Duodenal mucosa (tissue), 2 donors: ENCODE measurements at regions not wholly inside any gene's neighbourhood (a gene's known extent, or its start where the extent isn't known, plus 50 kb on each side); places are given as distances from the start of the nearest gene placed in this dataset.

Experiments used
- H3K27ac ChIP-seq: one replicate; pipeline ENCODE4 v1.7.0; 2013; ENCODE audit warnings: low read depth, low read length
- H3K27me3 ChIP-seq, 2 donors: one replicate each; pipeline ENCODE4 v1.7.0; 2013; ENCODE audit warnings: low read length in 2 of 2, control low read depth in 1 of 2; ENCODE audit not compliant: insufficient read depth in 2 of 2, control insufficient read depth in 1 of 2
- H3K36me3 ChIP-seq, 2 donors: one replicate each; pipeline ENCODE4 v1.7.0; 2013; ENCODE audit warnings: low read length in 2 of 2, control low read depth in 1 of 2; ENCODE audit not compliant: insufficient read depth in 2 of 2, control insufficient read depth in 1 of 2
- H3K4me1 ChIP-seq, 2 donors: one replicate each; pipeline ENCODE4 v1.7.0; 2013; ENCODE audit warnings: low read length in 2 of 2, control low read depth in 1 of 2; ENCODE audit not compliant: insufficient read depth in 2 of 2, control insufficient read depth in 1 of 2
- H3K4me3 ChIP-seq, 2 donors: one replicate each; pipeline ENCODE4 v1.7.0; 2013; ENCODE audit warnings: low read length in 2 of 2, low read depth in 1 of 2
- H3K9ac ChIP-seq, 2 donors: one replicate each; pipeline ENCODE4 v1.7.0; 2013; ENCODE audit warnings: low read length in 2 of 2, low read depth in 1 of 2
- H3K9me3 ChIP-seq, 2 donors: one replicate each; pipeline ENCODE4 v1.7.0; 2013; ENCODE audit warnings: low read length in 2 of 2, control low read depth in 1 of 2; ENCODE audit not compliant: control insufficient read depth in 1 of 2

DNA sequence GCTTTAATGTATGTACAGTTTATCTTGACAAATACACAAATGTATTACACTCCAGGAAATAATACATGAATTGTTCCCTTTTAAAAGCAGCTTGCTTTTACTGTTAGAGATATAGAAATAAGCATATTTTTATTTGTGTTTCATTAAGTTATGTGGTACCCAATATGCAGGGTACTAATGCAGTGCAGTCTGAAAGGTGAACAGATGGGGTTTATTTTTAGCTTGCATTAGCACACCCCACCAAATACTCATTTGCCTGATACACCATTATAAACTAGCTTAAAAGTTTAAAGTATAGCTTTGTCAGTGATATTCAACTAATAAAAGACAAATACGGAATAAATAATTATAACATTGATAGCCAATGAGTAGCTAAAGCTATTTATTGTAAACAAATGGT, 394.7 kb upstream of the ZNF804A start:
- no peaks in the 10 kb centered on the region for H3K4me1 ChIP-seq
- no peaks in the 10 kb centered on the region for H3K9me3 ChIP-seq
- no peak overlapping the region for H3K9ac ChIP-seq
- H3K4me3 ChIP-seq, result no peak overlapping the region
- no peaks in the 10 kb centered on the region for H3K36me3 ChIP-seq
- no peaks in the 10 kb centered on the region for H3K27me3 ChIP-seq
- no peak overlapping the region for H3K27ac ChIP-seq

DNA sequence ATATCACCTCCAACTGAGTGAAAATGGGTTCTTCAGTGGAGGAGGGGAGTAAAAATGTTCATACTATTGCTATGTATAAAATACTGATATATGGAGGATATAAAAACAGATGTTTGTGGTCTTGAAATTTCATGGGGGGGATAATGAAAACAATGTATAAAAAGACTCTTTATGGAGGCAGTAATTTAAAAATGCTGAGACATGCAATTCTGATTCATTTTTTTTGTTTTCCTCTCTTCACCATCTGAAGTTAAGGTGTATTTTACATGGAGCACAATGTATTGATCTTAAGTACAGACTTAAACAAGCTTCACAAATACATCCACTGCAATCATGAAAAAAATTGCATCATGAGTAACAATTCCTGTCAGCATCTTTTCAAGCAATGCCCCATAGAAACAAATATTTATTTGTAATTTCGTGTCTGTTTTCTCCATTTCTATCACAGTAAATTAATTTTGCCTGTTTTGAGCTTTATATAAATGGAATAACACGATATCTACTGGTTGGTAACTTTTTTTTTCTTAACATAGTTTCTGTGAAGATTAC, 393.2 kb upstream of the ZNF804A start:
- H3K4me3 ChIP-seq, result no peak overlapping the region
- H3K36me3 ChIP-seq, result no peaks in the 10 kb centered on the region
- H3K27me3 ChIP-seq, result no peaks in the 10 kb centered on the region
- no peaks in the 10 kb centered on the region for H3K9me3 ChIP-seq
- no peaks in the 10 kb centered on the region for H3K4me1 ChIP-seq
- no peak overlapping the region for H3K9ac ChIP-seq
- no peak overlapping the region for H3K27ac ChIP-seq

GRCh38 chr2:184206045-184206444, 392.3 kb upstream of the ZNF804A start:
- no peak overlapping the region for H3K27ac ChIP-seq
- H3K27me3 ChIP-seq, result no peaks in the 10 kb centered on the region
- no peaks in the 10 kb centered on the region for H3K9me3 ChIP-seq
- no peaks in the 10 kb centered on the region for H3K36me3 ChIP-seq
- H3K9ac ChIP-seq, result no peak overlapping the region
- H3K4me1 ChIP-seq, result no peaks in the 10 kb centered on the region
- no peak overlapping the region for H3K4me3 ChIP-seq

- no peaks in the 10 kb centered on the region for H3K9me3 ChIP-seq
- no peak overlapping the region for H3K27ac ChIP-seq
- H3K9ac ChIP-seq, result no peak overlapping the region
- no peaks in the 10 kb centered on the region for H3K4me1 ChIP-seq
- H3K4me3 ChIP-seq, result no peak overlapping the region
- no peaks in the 10 kb centered on the region for H3K36me3 ChIP-seq
- no peaks in the 10 kb centered on the region for H3K27me3 ChIP-seq
Measured at GRCh38 chr2:184210329-184210728, 388.0 kb upstream of the ZNF804A start.

GRCh38 chr2:184215745-184216144, 382.6 kb upstream of the ZNF804A start:
- Histone ChIP-seq H3K9ac (no peak overlapping the region), H3K27me3 (no peaks in the 10 kb centered on the region), H3K4me1 (no peaks in the 10 kb centered on the region), H3K9me3 (no peaks in the 10 kb centered on the region), H3K27ac (no peak overlapping the region), H3K36me3 (no peaks in the 10 kb centered on the region), H3K4me3 (no peak overlapping the region)

DNA sequence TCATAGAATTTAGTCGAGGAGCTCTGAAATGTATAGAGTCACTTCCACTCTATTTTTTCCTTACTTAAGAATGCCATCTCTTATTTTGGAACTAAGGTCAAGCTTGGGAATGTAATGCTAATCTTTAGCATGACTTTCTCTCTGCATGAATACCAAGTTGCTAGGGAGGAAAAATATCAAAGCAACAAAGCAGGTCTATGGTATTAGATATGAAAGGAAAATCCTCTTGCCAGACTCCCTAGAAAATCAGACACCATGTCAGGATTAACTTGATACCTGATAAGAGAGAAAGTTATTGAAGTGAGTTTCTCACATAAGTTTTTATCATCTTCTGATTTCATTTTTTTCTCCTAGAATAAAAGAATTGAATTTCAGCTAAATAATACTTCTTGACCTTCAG, 341.7 kb upstream of the ZNF804A start:
- H3K4me3 ChIP-seq, result no peak overlapping the region
- no peak overlapping the region for H3K27ac ChIP-seq
- H3K9ac ChIP-seq, result no peak overlapping the region

DNA sequence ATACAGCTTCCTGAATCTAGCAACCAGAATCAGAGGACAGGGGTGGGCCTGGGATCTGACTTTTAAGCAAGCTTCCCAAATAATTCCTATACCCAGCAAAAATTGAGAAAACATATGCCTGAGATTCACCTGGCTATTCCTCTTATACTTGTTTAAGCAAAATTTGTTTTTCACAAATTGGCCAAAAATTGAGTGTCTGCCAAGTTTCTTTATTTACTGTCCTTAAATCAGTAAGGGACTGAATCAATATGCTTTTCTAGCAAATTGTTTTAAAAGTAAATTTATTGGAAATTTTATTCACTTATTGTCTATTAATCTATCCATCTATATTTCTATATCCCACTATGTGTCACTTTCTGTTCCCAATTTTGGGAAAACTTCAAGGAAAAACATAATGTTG, 337.0 kb upstream of the ZNF804A start:
- H3K9ac ChIP-seq, result no peak overlapping the region
- no peaks in the 10 kb centered on the region for H3K27me3 ChIP-seq
- H3K27ac ChIP-seq, result no peak overlapping the region
- H3K36me3 ChIP-seq, result no peaks in the 10 kb centered on the region
- H3K4me3 ChIP-seq, result no peak overlapping the region
- no peaks in the 10 kb centered on the region for H3K9me3 ChIP-seq
- no peaks in the 10 kb centered on the region for H3K4me1 ChIP-seq

More for the DNA sequence above, 341.7 kb upstream of the ZNF804A start:
- Histone ChIP-seq H3K9me3 (no peaks in the 10 kb centered on the region), H3K36me3 (no peaks in the 10 kb centered on the region), H3K4me1 (no peaks in the 10 kb centered on the region), H3K27me3 (no peaks in the 10 kb centered on the region)

GRCh38 chr2:184261818-184262217, 336.5 kb upstream of the ZNF804A start:
- H3K4me1 ChIP-seq, result no peaks in the 10 kb centered on the region
- no peak overlapping the region for H3K9ac ChIP-seq
- H3K4me3 ChIP-seq, result no peak overlapping the region
- H3K27ac ChIP-seq, result no peak overlapping the region
- no peaks in the 10 kb centered on the region for H3K36me3 ChIP-seq
- no peaks in the 10 kb centered on the region for H3K27me3 ChIP-seq
- H3K9me3 ChIP-seq, result no peaks in the 10 kb centered on the region

- Histone ChIP-seq H3K9me3 (no peaks in the 10 kb centered on the region), H3K9ac (no peak overlapping the region)
Measured at GRCh38 chr2:184268900-184269477, 329.3 kb upstream of the ZNF804A start.

DNA sequence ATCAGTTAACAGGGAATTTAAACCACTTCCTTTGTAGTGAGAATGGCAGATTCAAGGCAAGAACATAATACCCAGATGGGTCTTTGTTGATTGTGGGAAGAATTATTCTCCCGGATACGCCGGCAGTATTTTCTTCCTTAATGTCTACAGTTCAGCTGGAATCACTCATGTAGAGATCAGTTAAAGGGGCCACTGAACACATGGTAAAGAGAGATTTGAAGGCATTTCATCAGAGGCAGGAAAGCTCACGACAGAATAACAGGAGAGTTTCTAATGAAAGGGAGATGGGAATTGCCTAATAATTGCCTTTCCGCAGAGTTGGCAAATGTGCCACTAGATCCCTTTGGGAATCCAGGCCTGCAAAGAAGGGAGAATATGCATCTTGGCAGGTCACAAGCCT, 327.7 kb upstream of the ZNF804A start:
- Histone ChIP-seq H3K4me1 (no peaks in the 10 kb centered on the region), H3K27me3 (no peaks in the 10 kb centered on the region), H3K9me3 (no peaks in the 10 kb centered on the region), H3K27ac (no peak overlapping the region), H3K9ac (no peak overlapping the region), H3K36me3 (no peaks in the 10 kb centered on the region), H3K4me3 (no peak overlapping the region)

More at GRCh38 chr2:184268900-184269477, 329.3 kb upstream of the ZNF804A start:
- Histone ChIP-seq H3K36me3 (no peaks in the 10 kb centered on the region), H3K4me3 (no peak overlapping the region), H3K27ac (no peak overlapping the region), H3K27me3 (no peaks in the 10 kb centered on the region), H3K4me1 (no peaks in the 10 kb centered on the region)
